Epithelial cell of esophagus (primary cell): ENCODE measurements at regions not wholly inside any gene's neighbourhood (a gene's known extent, or its start where the extent isn't known, plus 50 kb on each side); places are given as distances from the start of the nearest gene placed in this dataset.

Experiments used
- DNase-seq: peaks from one replicate; pipeline ENCODE4 v3.0.0; 2010; ENCODE audit warnings: low read depth
- H3K4me3 ChIP-seq: 2 replicates; pipeline ENCODE4 v1.5.1; 2011; ENCODE audit warnings: mild to moderate bottlenecking, low read length, control low read depth
- CTCF ChIP-seq: IDR thresholded peaks from 2 replicates; pipeline ENCODE4 v1.5.1; 2011; ENCODE audit warnings: low read depth, mild to moderate bottlenecking, low read length, control low read depth, inconsistent platforms; ENCODE audit not compliant: insufficient read depth; ENCODE audit errors: missing control alignments

GRCh38 chr10:47092831-47093230 lies 181.6 kb downstream of the PTPN20 start:
- no peak overlapping the region for H3K4me3 ChIP-seq
- no peak for TF ChIP-seq CTCF
- DNase-seq, result no peak

- no peak for DNase-seq
- TF ChIP-seq CTCF, result no peak
- H3K4me3 ChIP-seq, result no peak overlapping the region
Measured at GRCh38 chr10:47094126-47094525, 182.9 kb downstream of the PTPN20 start.

- no peak for DNase-seq
- no peak for TF ChIP-seq CTCF
- no peak overlapping the region for H3K4me3 ChIP-seq
Measured at GRCh38 chr10:47094636-47095035, 183.4 kb downstream of the PTPN20 start.

- no peak overlapping the region for H3K4me3 ChIP-seq
- TF ChIP-seq CTCF, result no peak
- DNase-seq, result no peak
Measured at GRCh38 chr10:47095211-47095610, 184.0 kb downstream of the PTPN20 start.

- H3K4me3 ChIP-seq, result no peak overlapping the region
- TF ChIP-seq CTCF, result no peak
- DNase-seq, result no peak
Measured at GRCh38 chr10:47095848-47096612, 184.8 kb downstream of the PTPN20 start.

- DNase-seq, result no peak
- H3K4me3 ChIP-seq, result no peak overlapping the region
- no peak for TF ChIP-seq CTCF
Measured at GRCh38 chr10:47098238-47098637, 187.0 kb downstream of the PTPN20 start.

GRCh38 chr10:47098964-47099363 lies 187.7 kb downstream of the PTPN20 start:
- TF ChIP-seq CTCF, result no peak
- DNase-seq, result no peak
- no peak overlapping the region for H3K4me3 ChIP-seq
